Spleen (tissue), 11 donors: ENCODE measurements at regions not wholly inside any gene's neighbourhood (a gene's known extent, or its start where the extent isn't known, plus 50 kb on each side); places are given as distances from the start of the nearest gene placed in this dataset.

Experiments
- DNase-seq: peaks from one replicate; pipeline ENCODE4 v3.0.0-alpha.2; 2020
- H3K27ac ChIP-seq, 8 donors: fragments of 200-600 bp; sonication (generic) in 7 of 8; 1 replicate in 4 of 8; 2 replicates in 4 of 8; pipeline versions ENCODE4 v1.5.0 to v1.8.0; 2016 to 2021; ENCODE audit warnings: inconsistent platforms in 4 of 8, mild to moderate bottlenecking in 4 of 8, moderate library complexity in 1 of 8
- H3K27me3 ChIP-seq, 7 donors: fragments of 200-600 bp; sonication (generic) in 6 of 7; replicated peaks in 1 of 7; 1 replicate in 4 of 7; 2 replicates in 3 of 7; pipeline versions ENCODE4 v1.5.0 to v1.8.0; 2016 to 2021; ENCODE audit warnings: inconsistent platforms in 3 of 7, mild to moderate bottlenecking in 1 of 7
- H3K36me3 ChIP-seq, 6 donors: fragments of 200-600 bp; sonication (generic) in 5 of 6; 1 replicate in 4 of 6; 2 replicates in 2 of 6; pipeline versions ENCODE4 v1.5.0 to v1.8.0; 2016 to 2021; ENCODE audit warnings: inconsistent platforms in 2 of 6
- H3K4me1 ChIP-seq, 6 donors: fragments of 200-600 bp; sonication (generic) in 5 of 6; 1 replicate in 3 of 6; 2 replicates in 3 of 6; pipeline versions ENCODE4 v1.5.0 to v1.8.0; 2016 to 2021; ENCODE audit warnings: inconsistent platforms in 3 of 6
- H3K4me3 ChIP-seq, 8 donors: fragments of 200-600 bp; sonication (generic) in 7 of 8; 1 replicate in 4 of 8; 2 replicates in 4 of 8; pipeline versions ENCODE4 v1.5.0 to v1.8.0; 2016 to 2021; ENCODE audit warnings: inconsistent platforms in 4 of 8, mild to moderate bottlenecking in 4 of 8, moderate library complexity in 2 of 8
- H3K9me3 ChIP-seq, 8 donors: fragments of 200-600 bp; sonication (generic) in 7 of 8; 1 replicate in 4 of 8; 2 replicates in 4 of 8; pipeline versions ENCODE4 v1.5.0 to v1.8.0; 2016 to 2021; ENCODE audit warnings: inconsistent platforms in 4 of 8
- CTCF ChIP-seq, 11 experiments: fragments of 200-600 bp in 7 of 11; fragments of 450-650 bp in 4 of 11; sonication (generic) in 4 of 11; IDR thresholded peaks in 8 of 11; conservative IDR thresholded peaks in 3 of 11; 1 replicate in 7 of 11; 2 replicates in 4 of 11; pipeline versions ENCODE4 v1.4.0 to v1.8.0; 2016 to 2021; ENCODE audit warnings: antibody characterized with exemption in 11 of 11, inconsistent platforms in 4 of 11, mild to moderate bottlenecking in 1 of 11
- POLR2A ChIP-seq, 3 donors: fragments of 450-650 bp; IDR thresholded peaks; one replicate each; pipeline ENCODE4 v1.5.1; 2017; ENCODE audit warnings: antibody characterized with exemption in 3 of 3, mild to moderate bottlenecking in 1 of 3
- POLR2AphosphoS5 ChIP-seq, 3 donors: sonication (generic); formaldehyde crosslinking; IDR thresholded peaks; one replicate each; pipeline ENCODE4 v1.5.1; 2017; ENCODE audit warnings: antibody characterized with exemption in 3 of 3
- WGBS, 5 donors: extraction: QIAGEN DNeasy Blood & Tissue Kit in 3 of 5; methylation state at CpG; one replicate each; pipeline versions ENCODE4 v1.1.5 to v1.1.7; 2013 to 2018; 5-methylcytosine and 5-hydroxymethylcytosine counted together
- intact Hi-C: fragments of 100-400 bp; cut with DNase I; formaldehyde crosslinking; loops from one replicate; pipeline ENCODE4 v1.15.0; 2023; ENCODE audit warnings: low total_unique reads
- donor health status: healthy with polysubstance abuse.
- donor health status: DM: no; HTN: no; CAD: no; lungs with moderate emphysema.
- donor health status: DM: no; HTN: no; CAD: no.
- donor health status: Bipolar disorder and iron deficiency.
- donor health status: healthy.
- donor health status: DM: no; HTN: no; CAD: no.
- donor health status: DM: yes; HTN: yes; CAD: no.

DNA sequence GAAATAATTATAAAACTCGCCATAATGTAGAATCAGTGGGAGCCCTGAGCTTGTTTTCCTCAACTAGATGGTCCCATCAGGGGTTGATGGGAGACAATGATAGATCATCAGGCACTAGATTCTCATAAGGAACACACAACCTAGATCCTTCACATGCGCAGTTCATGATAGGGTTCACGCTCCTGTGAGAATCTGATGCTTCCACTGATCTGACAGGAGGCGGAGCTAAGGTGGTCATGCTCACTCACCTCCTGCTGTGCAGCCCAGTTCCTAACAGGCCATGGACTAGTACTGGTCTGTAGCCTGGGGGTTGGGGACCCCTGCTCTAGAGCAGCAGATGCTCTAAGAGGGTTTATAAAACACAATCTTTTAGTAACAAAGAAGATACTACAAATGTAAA, 183.6 kb downstream of the ANXA2 start:
- WGBS, 5 donors: 91 to 96% (median 95%) methylated on average over 4 of the region's 4 CpGs
- Histone ChIP-seq H3K4me1 (no peaks in the 10 kb centered on the region), H3K27me3 (peaks cover 0 to 20% (median 0%) of the 10 kb centered on the region in 7 donors), H3K27ac (no peak overlapping the region), H3K36me3 (no peaks in the 10 kb centered on the region), H3K9me3 (no peaks in the 10 kb centered on the region), H3K4me3 (no peak overlapping the region)
- intact Hi-C loops: no loop called here
- TF ChIP-seq CTCF (IDR thresholded peaks at IDR 0.05 in 8 of 11, conservative IDR thresholded peaks at IDR 0.05 in 3 of 11) (no peak), POLR2AphosphoS5 (IDR thresholded peaks at IDR 0.05) (no peak), POLR2A (IDR thresholded peaks at IDR 0.05) (no peak)
- DNase-seq: no peak

- TF ChIP-seq POLR2AphosphoS5 (IDR thresholded peaks at IDR 0.05) (no peak), CTCF (IDR thresholded peaks at IDR 0.05 in 8 of 11, conservative IDR thresholded peaks at IDR 0.05 in 3 of 11) (no peak), POLR2A (IDR thresholded peaks at IDR 0.05) (no peak)
- 71 to 90% (median 79%) methylated on average over 9 to 10 of the region's 10 CpGs for WGBS, 5 donors
- intact Hi-C loops: no loop called here
- no peak overlapping the region for H3K27ac ChIP-seq
- no peaks in the 10 kb centered on the region for H3K4me1 ChIP-seq
- no peak for DNase-seq
- H3K4me3 ChIP-seq: no peak overlapping the region
- peaks cover 0 to 12% (median 0%) of the 10 kb centered on the region in 7 donors for H3K27me3 ChIP-seq
- H3K9me3 ChIP-seq: no peaks in the 10 kb centered on the region
- H3K36me3 ChIP-seq: no peaks in the 10 kb centered on the region
These were observed 182.4 kb downstream of the ANXA2 start for GRCh38 chr15:60215225-60215963.

DNA sequence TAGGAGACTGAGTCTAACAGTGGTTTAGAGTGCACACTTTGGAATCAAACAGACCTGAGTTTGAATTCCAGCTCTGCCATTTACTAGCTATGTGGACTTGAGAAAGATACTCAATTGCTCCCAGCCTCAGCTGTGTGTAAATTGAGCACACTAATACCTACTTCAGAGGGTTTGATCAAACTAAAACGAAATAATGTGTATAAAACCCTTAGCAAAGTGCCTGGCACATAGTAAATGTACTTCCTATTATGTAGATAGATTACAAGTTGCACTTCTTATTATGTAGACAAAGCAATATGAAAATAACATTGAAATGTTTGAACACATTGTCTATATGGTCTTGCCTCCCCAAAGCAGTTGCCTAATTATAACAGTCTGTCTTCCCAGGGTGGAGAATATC, 180.6 kb downstream of the ANXA2 start:
- no peak for TF ChIP-seq POLR2AphosphoS5 (IDR thresholded peaks at IDR 0.05)
- no peak for TF ChIP-seq CTCF (IDR thresholded peaks at IDR 0.05 in 8 of 11, conservative IDR thresholded peaks at IDR 0.05 in 3 of 11)
- no peak for TF ChIP-seq POLR2A (IDR thresholded peaks at IDR 0.05)
- 50 to 75% (median 59%) methylated on average over 1 of the region's 1 CpG for WGBS, 5 donors
- Histone ChIP-seq H3K9me3 (no peaks in the 10 kb centered on the region), H3K4me3 (no peak overlapping the region), H3K36me3 (no peaks in the 10 kb centered on the region), H3K27me3 (peaks cover 0 to 7% (median 0%) of the 10 kb centered on the region in 7 donors), H3K4me1 (no peaks in the 10 kb centered on the region), H3K27ac (no peak overlapping the region)
- no peak for DNase-seq
- intact Hi-C loops: no loop called here

- peaks cover 0 to 7% (median 0%) of the 10 kb centered on the region in 7 donors for H3K27me3 ChIP-seq
- H3K36me3 ChIP-seq: no peaks in the 10 kb centered on the region
- no peaks in the 10 kb centered on the region for H3K4me1 ChIP-seq
- no peak overlapping the region for H3K27ac ChIP-seq
- intact Hi-C loops: no loop called here
- no peak overlapping the region for H3K4me3 ChIP-seq
- TF ChIP-seq POLR2AphosphoS5 (IDR thresholded peaks at IDR 0.05) (no peak), CTCF (IDR thresholded peaks at IDR 0.05 in 8 of 11, conservative IDR thresholded peaks at IDR 0.05 in 3 of 11) (no peak), POLR2A (IDR thresholded peaks at IDR 0.05) (no peak)
- WGBS, 5 donors: 66 to 83% (median 80%) methylated on average over 3 of the region's 3 CpGs
- no peaks in the 10 kb centered on the region for H3K9me3 ChIP-seq
- DNase-seq: no peak
These were observed 179.5 kb downstream of the ANXA2 start for GRCh38 chr15:60218256-60218655.
